GM23338 (cell line): ENCODE measurements at regions not wholly inside any gene's neighbourhood (a gene's known extent, or its start where the extent isn't known, plus 50 kb on each side); places are given as distances from the start of the nearest gene placed in this dataset.

ENCODE experiments used
- ATAC-seq: fragments of 200-7000 bp; cut with Tn5 transposase; 3 replicates; pipeline ENCODE4 v1.9.1; 2020
- DNase-seq: peaks from one replicate; pipeline ENCODE4 v3.0.0-alpha.2; 2015; ENCODE audit warnings: low spot score
- H2AFZ ChIP-seq: fragments of 200-600 bp; sonication (generic); 2 replicates; pipeline ENCODE4 v1.8.0; 2016; ENCODE audit warnings: antibody characterized with exemption, mild to moderate bottlenecking, moderate library complexity
- H3F3A ChIP-seq: fragments of 200-600 bp; sonication (generic); replicated peaks from 2 replicates; pipeline ENCODE4 v1.8.0; 2017; ENCODE audit warnings: antibody characterized with exemption, mixed run types, low read depth
- H3K27ac ChIP-seq: fragments of 200-600 bp; sonication (generic); 2 replicates; pipeline ENCODE4 v1.6.1; 2016; ENCODE audit warnings: low read depth
- H3K27me3 ChIP-seq: fragments of 200-600 bp; sonication (generic); 2 replicates; pipeline ENCODE4 v1.8.0; 2016; ENCODE audit warnings: mild to moderate bottlenecking, mixed run types, moderate library complexity; ENCODE audit not compliant: insufficient read depth
- H3K36me3 ChIP-seq: fragments of 200-600 bp; sonication (generic); 2 replicates; pipeline ENCODE4 v1.8.0; 2016; ENCODE audit warnings: mild to moderate bottlenecking; ENCODE audit not compliant: insufficient read depth
- H3K4me1 ChIP-seq: fragments of 200-600 bp; sonication (generic); 2 replicates; pipeline ENCODE4 v1.8.0; 2016; ENCODE audit warnings: mild to moderate bottlenecking, moderate library complexity; ENCODE audit not compliant: insufficient read depth
- H3K4me2 ChIP-seq: fragments of 200-600 bp; sonication (generic); 2 replicates; pipeline ENCODE4 v1.7.1; 2017; ENCODE audit warnings: mixed run types
- H3K4me3 ChIP-seq: fragments of 200-600 bp; sonication (generic); 2 replicates; pipeline ENCODE4 v1.6.1; 2016; ENCODE audit warnings: mixed run types
- H3K79me2 ChIP-seq: fragments of 200-600 bp; sonication (generic); replicated peaks from 2 replicates; pipeline ENCODE4 v1.8.0; 2017; ENCODE audit warnings: mild to moderate bottlenecking; ENCODE audit not compliant: insufficient read depth
- H3K9me2 ChIP-seq: fragments of 200-600 bp; sonication (generic); 2 replicates; pipeline ENCODE4 v1.8.0; 2017; ENCODE audit not compliant: insufficient read depth
- H4K20me1 ChIP-seq: fragments of 200-600 bp; sonication (generic); replicated peaks from 2 replicates; pipeline ENCODE4 v1.8.0; 2017; ENCODE audit warnings: mild to moderate bottlenecking; ENCODE audit not compliant: insufficient read depth
- H3K27ac Mint-ChIP-seq: 2 replicates; pipeline ENCODE4 v1.8.0; 2020; ENCODE audit warnings: inconsistent platforms, mild to moderate bottlenecking, moderate library complexity, mixed read lengths
- H3K27me3 Mint-ChIP-seq: 3 replicates; pipeline ENCODE4 v1.8.0; 2022; ENCODE audit warnings: low read depth, mild to moderate bottlenecking, moderate library complexity, mixed read lengths, inconsistent platforms; ENCODE audit not compliant: insufficient read depth, poor library complexity
- H3K36me3 Mint-ChIP-seq: 3 replicates; pipeline ENCODE4 v1.8.0; 2021; ENCODE audit warnings: low read depth, mild to moderate bottlenecking, inconsistent platforms, moderate library complexity, mixed read lengths
- H3K4me1 Mint-ChIP-seq: 3 replicates; pipeline ENCODE4 v1.8.0; 2020; ENCODE audit warnings: mild to moderate bottlenecking, inconsistent platforms, mixed read lengths
- H3K4me3 Mint-ChIP-seq: 3 replicates; pipeline ENCODE4 v1.8.0; 2021; ENCODE audit warnings: moderate library complexity, mild to moderate bottlenecking, inconsistent platforms, mixed read lengths
- H3K9me3 Mint-ChIP-seq: 3 replicates; pipeline ENCODE4 v1.8.0; 2020; ENCODE audit warnings: moderate library complexity, mild to moderate bottlenecking, inconsistent platforms, mixed read lengths
- CREB1 ChIP-seq: fragments of 250-450 bp; sonication (Bioruptor Pico); IDR thresholded peaks from 2 replicates; pipeline ENCODE4 v1.5.0; 2020; ENCODE audit warnings: low read depth, mild to moderate bottlenecking, moderate library complexity
- EZH2 ChIP-seq: fragments of 200-600 bp; sonication (generic); IDR thresholded peaks from one replicate; pipeline ENCODE4 v1.8.0; 2017; ENCODE audit warnings: antibody characterized with exemption, mild to moderate bottlenecking, low read depth; ENCODE audit not compliant: unreplicated experiment
- EZH2phosphoT487 ChIP-seq: fragments of 200-600 bp; sonication (generic); IDR thresholded peaks from one replicate; pipeline ENCODE4 v1.8.1; 2018; ENCODE audit warnings: antibody characterized with exemption; ENCODE audit not compliant: unreplicated experiment
- JUNB ChIP-seq: IDR thresholded peaks from one replicate; pipeline ENCODE4 v1.6.1; 2016; ENCODE audit warnings: antibody characterized with exemption; ENCODE audit not compliant: unreplicated experiment
- NANOG ChIP-seq: IDR thresholded peaks from 2 replicates; pipeline ENCODE4 v1.6.1; 2016; ENCODE audit warnings: antibody characterized with exemption, borderline replicate concordance
- POLR2AphosphoS5 ChIP-seq: IDR thresholded peaks from 2 replicates; pipeline ENCODE4 v1.6.1; 2016; ENCODE audit warnings: antibody characterized with exemption, low read depth
- STAT1 ChIP-seq: IDR thresholded peaks from one replicate; pipeline ENCODE4 v1.6.1; 2016; ENCODE audit warnings: antibody characterized with exemption; ENCODE audit not compliant: unreplicated experiment
- ZNF114 ChIP-seq: fragments of 250-450 bp; sonication (Bioruptor Pico); IDR thresholded peaks from 2 replicates; pipeline ENCODE4 v1.5.0; 2020; ENCODE audit warnings: mild to moderate bottlenecking, moderate library complexity
- ZNF331 ChIP-seq: fragments of 250-450 bp; sonication (Bioruptor Pico); IDR thresholded peaks from 2 replicates; pipeline ENCODE4 v1.5.0; 2020; ENCODE audit warnings: low read depth, mild to moderate bottlenecking, moderate library complexity
- TF ChIP-seq, protein P1 (sequence below): fragments of 250-450 bp; sonication (Bioruptor Pico); IDR thresholded peaks from 2 replicates; pipeline ENCODE4 v1.5.0; 2020; ENCODE audit warnings: mild to moderate bottlenecking, moderate library complexity
- TF ChIP-seq, protein P2 (sequence below): IDR thresholded peaks from 2 replicates; pipeline ENCODE4 v1.6.1; 2016; ENCODE audit warnings: antibody characterized with exemption
- TF ChIP-seq, protein P3 (sequence below): IDR thresholded peaks from one replicate; pipeline ENCODE4 v1.6.1; 2018; ENCODE audit warnings: antibody characterized with exemption; ENCODE audit not compliant: unreplicated experiment
- TF ChIP-seq, protein P4 (sequence below), 2 experiments: fragments of 200-600 bp in 1 of 2; sonication (generic) in 1 of 2; conservative IDR thresholded peaks; 2 replicates each; pipeline versions ENCODE4 v1.5.1 to v1.6.1; 2016 to 2017; ENCODE audit warnings: antibody characterized with exemption in 2 of 2, low read depth in 2 of 2, mild to moderate bottlenecking in 2 of 2, moderate library complexity in 1 of 2

- no peak overlapping the region for H2AFZ ChIP-seq
- H4K20me1 ChIP-seq: no peaks in the 10 kb centered on the region
- H3K4me1 ChIP-seq: no peaks in the 10 kb centered on the region
- no peaks in the 10 kb centered on the region for H3K79me2 ChIP-seq
- no peak for ATAC-seq
- H3K27ac ChIP-seq: no peak overlapping the region
- H3K27me3 ChIP-seq: no peaks in the 10 kb centered on the region
- no peak overlapping the region for H3K4me3 Mint-ChIP-seq
- H3K36me3 ChIP-seq: no peaks in the 10 kb centered on the region
- H3F3A ChIP-seq: no peaks in the 10 kb centered on the region
- H3K4me2 ChIP-seq: no peak overlapping the region
- peaks cover 21% of the 10 kb centered on the region; the same call in 2 of the 3 replicates for H3K36me3 Mint-ChIP-seq
- H3K4me1 Mint-ChIP-seq: no peaks in the 10 kb centered on the region
- no peaks in the 10 kb centered on the region for H3K9me2 ChIP-seq
- DNase-seq: peak; percentile 2
- no peak overlapping the region for H3K4me3 ChIP-seq
- no peaks in the 10 kb centered on the region for H3K27me3 Mint-ChIP-seq
- peaks cover 37% of the 10 kb centered on the region for H3K9me3 Mint-ChIP-seq
- no peak overlapping the region for H3K27ac Mint-ChIP-seq
- TF ChIP-seq, protein P1, sequence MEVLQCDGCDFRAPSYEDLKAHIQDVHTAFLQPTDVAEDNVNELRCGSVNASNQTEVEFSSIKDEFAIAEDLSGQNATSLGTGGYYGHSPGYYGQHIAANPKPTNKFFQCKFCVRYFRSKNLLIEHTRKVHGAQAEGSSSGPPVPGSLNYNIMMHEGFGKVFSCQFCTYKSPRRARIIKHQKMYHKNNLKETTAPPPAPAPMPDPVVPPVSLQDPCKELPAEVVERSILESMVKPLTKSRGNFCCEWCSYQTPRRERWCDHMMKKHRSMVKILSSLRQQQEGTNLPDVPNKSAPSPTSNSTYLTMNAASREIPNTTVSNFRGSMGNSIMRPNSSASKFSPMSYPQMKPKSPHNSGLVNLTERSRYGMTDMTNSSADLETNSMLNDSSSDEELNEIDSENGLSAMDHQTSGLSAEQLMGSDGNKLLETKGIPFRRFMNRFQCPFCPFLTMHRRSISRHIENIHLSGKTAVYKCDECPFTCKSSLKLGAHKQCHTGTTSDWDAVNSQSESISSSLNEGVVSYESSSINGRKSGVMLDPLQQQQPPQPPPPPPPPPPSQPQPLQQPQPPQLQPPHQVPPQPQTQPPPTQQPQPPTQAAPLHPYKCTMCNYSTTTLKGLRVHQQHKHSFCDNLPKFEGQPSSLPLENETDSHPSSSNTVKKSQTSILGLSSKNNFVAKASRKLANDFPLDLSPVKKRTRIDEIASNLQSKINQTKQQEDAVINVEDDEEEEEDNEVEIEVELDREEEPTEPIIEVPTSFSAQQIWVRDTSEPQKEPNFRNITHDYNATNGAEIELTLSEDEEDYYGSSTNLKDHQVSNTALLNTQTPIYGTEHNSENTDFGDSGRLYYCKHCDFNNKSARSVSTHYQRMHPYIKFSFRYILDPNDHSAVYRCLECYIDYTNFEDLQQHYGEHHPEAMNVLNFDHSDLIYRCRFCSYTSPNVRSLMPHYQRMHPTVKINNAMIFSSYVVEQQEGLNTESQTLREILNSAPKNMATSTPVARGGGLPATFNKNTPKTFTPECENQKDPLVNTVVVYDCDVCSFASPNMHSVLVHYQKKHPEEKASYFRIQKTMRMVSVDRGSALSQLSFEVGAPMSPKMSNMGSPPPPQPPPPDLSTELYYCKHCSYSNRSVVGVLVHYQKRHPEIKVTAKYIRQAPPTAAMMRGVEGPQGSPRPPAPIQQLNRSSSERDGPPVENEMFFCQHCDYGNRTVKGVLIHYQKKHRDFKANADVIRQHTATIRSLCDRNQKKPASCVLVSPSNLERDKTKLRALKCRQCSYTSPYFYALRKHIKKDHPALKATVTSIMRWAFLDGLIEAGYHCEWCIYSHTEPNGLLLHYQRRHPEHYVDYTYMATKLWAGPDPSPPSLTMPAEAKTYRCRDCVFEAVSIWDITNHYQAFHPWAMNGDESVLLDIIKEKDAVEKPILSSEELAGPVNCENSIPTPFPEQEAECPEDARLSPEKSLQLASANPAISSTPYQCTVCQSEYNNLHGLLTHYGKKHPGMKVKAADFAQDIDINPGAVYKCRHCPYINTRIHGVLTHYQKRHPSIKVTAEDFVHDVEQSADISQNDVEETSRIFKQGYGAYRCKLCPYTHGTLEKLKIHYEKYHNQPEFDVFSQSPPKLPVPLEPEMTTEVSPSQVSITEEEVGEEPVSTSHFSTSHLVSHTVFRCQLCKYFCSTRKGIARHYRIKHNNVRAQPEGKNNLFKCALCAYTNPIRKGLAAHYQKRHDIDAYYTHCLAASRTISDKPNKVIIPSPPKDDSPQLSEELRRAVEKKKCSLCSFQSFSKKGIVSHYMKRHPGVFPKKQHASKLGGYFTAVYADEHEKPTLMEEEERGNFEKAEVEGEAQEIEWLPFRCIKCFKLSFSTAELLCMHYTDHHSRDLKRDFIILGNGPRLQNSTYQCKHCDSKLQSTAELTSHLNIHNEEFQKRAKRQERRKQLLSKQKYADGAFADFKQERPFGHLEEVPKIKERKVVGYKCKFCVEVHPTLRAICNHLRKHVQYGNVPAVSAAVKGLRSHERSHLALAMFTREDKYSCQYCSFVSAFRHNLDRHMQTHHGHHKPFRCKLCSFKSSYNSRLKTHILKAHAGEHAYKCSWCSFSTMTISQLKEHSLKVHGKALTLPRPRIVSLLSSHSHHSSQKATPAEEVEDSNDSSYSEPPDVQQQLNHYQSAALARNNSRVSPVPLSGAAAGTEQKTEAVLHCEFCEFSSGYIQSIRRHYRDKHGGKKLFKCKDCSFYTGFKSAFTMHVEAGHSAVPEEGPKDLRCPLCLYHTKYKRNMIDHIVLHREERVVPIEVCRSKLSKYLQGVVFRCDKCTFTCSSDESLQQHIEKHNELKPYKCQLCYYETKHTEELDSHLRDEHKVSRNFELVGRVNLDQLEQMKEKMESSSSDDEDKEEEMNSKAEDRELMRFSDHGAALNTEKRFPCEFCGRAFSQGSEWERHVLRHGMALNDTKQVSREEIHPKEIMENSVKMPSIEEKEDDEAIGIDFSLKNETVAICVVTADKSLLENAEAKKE (CRISPR knock-in tag): no peak
- TF ChIP-seq EZH2 (no peak), NANOG (no peak), STAT1 (no peak), ZNF114 (no peak), EZH2phosphoT487 (no peak), POLR2AphosphoS5 (no peak), CREB1 (no peak), JUNB (no peak), ZNF331 (CRISPR knock-in tag) (no peak)
- TF ChIP-seq, protein P2, sequence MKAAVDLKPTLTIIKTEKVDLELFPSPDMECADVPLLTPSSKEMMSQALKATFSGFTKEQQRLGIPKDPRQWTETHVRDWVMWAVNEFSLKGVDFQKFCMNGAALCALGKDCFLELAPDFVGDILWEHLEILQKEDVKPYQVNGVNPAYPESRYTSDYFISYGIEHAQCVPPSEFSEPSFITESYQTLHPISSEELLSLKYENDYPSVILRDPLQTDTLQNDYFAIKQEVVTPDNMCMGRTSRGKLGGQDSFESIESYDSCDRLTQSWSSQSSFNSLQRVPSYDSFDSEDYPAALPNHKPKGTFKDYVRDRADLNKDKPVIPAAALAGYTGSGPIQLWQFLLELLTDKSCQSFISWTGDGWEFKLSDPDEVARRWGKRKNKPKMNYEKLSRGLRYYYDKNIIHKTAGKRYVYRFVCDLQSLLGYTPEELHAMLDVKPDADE: no peak
- TF ChIP-seq, protein P3, sequence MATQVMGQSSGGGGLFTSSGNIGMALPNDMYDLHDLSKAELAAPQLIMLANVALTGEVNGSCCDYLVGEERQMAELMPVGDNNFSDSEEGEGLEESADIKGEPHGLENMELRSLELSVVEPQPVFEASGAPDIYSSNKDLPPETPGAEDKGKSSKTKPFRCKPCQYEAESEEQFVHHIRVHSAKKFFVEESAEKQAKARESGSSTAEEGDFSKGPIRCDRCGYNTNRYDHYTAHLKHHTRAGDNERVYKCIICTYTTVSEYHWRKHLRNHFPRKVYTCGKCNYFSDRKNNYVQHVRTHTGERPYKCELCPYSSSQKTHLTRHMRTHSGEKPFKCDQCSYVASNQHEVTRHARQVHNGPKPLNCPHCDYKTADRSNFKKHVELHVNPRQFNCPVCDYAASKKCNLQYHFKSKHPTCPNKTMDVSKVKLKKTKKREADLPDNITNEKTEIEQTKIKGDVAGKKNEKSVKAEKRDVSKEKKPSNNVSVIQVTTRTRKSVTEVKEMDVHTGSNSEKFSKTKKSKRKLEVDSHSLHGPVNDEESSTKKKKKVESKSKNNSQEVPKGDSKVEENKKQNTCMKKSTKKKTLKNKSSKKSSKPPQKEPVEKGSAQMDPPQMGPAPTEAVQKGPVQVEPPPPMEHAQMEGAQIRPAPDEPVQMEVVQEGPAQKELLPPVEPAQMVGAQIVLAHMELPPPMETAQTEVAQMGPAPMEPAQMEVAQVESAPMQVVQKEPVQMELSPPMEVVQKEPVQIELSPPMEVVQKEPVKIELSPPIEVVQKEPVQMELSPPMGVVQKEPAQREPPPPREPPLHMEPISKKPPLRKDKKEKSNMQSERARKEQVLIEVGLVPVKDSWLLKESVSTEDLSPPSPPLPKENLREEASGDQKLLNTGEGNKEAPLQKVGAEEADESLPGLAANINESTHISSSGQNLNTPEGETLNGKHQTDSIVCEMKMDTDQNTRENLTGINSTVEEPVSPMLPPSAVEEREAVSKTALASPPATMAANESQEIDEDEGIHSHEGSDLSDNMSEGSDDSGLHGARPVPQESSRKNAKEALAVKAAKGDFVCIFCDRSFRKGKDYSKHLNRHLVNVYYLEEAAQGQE: no peak
- TF ChIP-seq, protein P4, sequence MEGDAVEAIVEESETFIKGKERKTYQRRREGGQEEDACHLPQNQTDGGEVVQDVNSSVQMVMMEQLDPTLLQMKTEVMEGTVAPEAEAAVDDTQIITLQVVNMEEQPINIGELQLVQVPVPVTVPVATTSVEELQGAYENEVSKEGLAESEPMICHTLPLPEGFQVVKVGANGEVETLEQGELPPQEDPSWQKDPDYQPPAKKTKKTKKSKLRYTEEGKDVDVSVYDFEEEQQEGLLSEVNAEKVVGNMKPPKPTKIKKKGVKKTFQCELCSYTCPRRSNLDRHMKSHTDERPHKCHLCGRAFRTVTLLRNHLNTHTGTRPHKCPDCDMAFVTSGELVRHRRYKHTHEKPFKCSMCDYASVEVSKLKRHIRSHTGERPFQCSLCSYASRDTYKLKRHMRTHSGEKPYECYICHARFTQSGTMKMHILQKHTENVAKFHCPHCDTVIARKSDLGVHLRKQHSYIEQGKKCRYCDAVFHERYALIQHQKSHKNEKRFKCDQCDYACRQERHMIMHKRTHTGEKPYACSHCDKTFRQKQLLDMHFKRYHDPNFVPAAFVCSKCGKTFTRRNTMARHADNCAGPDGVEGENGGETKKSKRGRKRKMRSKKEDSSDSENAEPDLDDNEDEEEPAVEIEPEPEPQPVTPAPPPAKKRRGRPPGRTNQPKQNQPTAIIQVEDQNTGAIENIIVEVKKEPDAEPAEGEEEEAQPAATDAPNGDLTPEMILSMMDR (conservative IDR thresholded peaks at IDR 0.05; ENCODE audit: low read depth in 2 of 2): no peak
Measured at GRCh38 chr5:155794795-155795194, 532.2 kb upstream of the SGCD start.
